ENCODE measurements at regions not wholly inside any gene's neighbourhood (a gene's known extent, or its start where the extent isn't known, plus 50 kb on each side); places are given as distances from the start of the nearest gene placed in this dataset.

DNA sequence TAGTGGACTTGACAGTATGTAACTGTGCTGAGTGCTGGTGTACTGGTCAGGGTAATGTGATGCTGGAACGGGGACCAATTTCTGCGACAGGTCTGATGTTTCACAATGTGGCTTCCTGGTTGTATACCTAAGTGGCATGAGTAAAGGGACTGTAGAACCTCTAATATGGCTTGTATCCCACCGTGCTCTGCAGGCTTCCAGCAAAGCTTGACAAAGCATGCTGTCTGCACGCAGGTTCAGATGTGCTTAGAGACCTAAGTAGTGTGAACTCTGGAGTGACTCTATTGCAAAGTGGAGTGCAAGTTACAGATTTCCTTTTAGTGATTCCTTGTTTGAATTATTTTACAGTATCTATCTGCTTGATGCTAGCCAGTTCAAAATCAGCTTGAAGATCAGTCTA is 415.8 kb upstream of the NOVA1 start:
- DNase-seq (ENCODE audit: low read depth) (no peak), FAIRE-seq (no peak)
- Histone ChIP-seq H3K4me3 (ENCODE audit: insufficient read depth, low read depth, low read length) (no peak overlapping the region), H3K27ac (ENCODE audit: low read depth, low read length) (no peak overlapping the region), H3K4me2 (ENCODE audit: low read length) (no peak overlapping the region), H3K9me3 (ENCODE audit: insufficient read depth, low read depth, low read length) (no peaks in the 10 kb centered on the region), H2AFZ (ENCODE audit: low read depth, low read length) (no peak overlapping the region), H3K36me3 (ENCODE audit: insufficient read depth, low read length) (no peaks in the 10 kb centered on the region), H3K9ac (ENCODE audit: low read length) (no peak overlapping the region), H4K20me1 (ENCODE audit: insufficient read depth, low read length) (no peaks in the 10 kb centered on the region), H3K79me2 (ENCODE audit: insufficient read depth, low read length) (no peaks in the 10 kb centered on the region), H3K4me1 (ENCODE audit: insufficient read depth, low read length) (no peaks in the 10 kb centered on the region), H3K27me3 (ENCODE audit: insufficient read depth, low read length) (no peaks in the 10 kb centered on the region)
- Mint-ChIP-seq H3K4me1 (ENCODE audit: low read depth, unreplicated experiment) (no peaks in the 10 kb centered on the region), H3K4me3 (ENCODE audit: unreplicated experiment) (no peak overlapping the region), H3K27ac (ENCODE audit: unreplicated experiment) (no peak overlapping the region), H3K36me3 (ENCODE audit: low read depth, unreplicated experiment) (no peaks in the 10 kb centered on the region), H3K27me3 (ENCODE audit: low read depth, unreplicated experiment) (no peaks in the 10 kb centered on the region), H3K9me3 (ENCODE audit: unreplicated experiment) (no peaks in the 10 kb centered on the region)
- TF ChIP-seq EZH2 (IDR thresholded peaks at IDR 0.05; ENCODE audit: insufficient read depth, low read length) = no peak
- TF ChIP-seq, protein P1, sequence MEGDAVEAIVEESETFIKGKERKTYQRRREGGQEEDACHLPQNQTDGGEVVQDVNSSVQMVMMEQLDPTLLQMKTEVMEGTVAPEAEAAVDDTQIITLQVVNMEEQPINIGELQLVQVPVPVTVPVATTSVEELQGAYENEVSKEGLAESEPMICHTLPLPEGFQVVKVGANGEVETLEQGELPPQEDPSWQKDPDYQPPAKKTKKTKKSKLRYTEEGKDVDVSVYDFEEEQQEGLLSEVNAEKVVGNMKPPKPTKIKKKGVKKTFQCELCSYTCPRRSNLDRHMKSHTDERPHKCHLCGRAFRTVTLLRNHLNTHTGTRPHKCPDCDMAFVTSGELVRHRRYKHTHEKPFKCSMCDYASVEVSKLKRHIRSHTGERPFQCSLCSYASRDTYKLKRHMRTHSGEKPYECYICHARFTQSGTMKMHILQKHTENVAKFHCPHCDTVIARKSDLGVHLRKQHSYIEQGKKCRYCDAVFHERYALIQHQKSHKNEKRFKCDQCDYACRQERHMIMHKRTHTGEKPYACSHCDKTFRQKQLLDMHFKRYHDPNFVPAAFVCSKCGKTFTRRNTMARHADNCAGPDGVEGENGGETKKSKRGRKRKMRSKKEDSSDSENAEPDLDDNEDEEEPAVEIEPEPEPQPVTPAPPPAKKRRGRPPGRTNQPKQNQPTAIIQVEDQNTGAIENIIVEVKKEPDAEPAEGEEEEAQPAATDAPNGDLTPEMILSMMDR (IDR thresholded peaks at IDR 0.05; ENCODE audit: insufficient read depth, low read depth, low read length) = no peak

DNA sequence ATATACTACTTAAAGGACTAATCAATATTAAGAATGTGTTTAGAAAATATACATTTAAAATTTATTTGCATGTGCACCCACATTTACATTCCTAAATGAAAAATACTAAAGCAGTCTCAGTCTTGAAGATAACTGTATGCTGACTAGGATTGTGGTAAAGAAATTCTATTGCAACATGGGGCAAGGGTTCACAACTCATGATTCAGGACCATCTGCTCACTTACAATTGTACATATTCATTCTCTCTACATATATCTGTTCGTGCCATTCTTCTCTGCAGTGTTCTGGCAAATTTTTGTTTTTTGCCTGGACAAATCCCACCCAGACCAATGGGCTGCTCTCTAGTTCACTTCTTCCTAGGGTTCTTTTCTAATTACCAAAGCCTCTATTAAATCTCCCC is 417.2 kb upstream of the NOVA1 start:
- Histone ChIP-seq H3K36me3 (ENCODE audit: insufficient read depth, low read length) (no peaks in the 10 kb centered on the region), H3K9me3 (ENCODE audit: insufficient read depth, low read depth, low read length) (no peaks in the 10 kb centered on the region), H3K9ac (ENCODE audit: low read length) (no peak overlapping the region), H3K4me2 (ENCODE audit: low read length) (no peak overlapping the region), H3K4me3 (ENCODE audit: insufficient read depth, low read depth, low read length) (no peak overlapping the region), H3K4me1 (ENCODE audit: insufficient read depth, low read length) (no peaks in the 10 kb centered on the region), H3K79me2 (ENCODE audit: insufficient read depth, low read length) (no peaks in the 10 kb centered on the region), H4K20me1 (ENCODE audit: insufficient read depth, low read length) (no peaks in the 10 kb centered on the region), H3K27ac (ENCODE audit: low read depth, low read length) (no peak overlapping the region), H3K27me3 (ENCODE audit: insufficient read depth, low read length) (no peaks in the 10 kb centered on the region), H2AFZ (ENCODE audit: low read depth, low read length) (no peak overlapping the region)
- H3K27ac Mint-ChIP-seq (ENCODE audit: unreplicated experiment) = no peak overlapping the region
- TF ChIP-seq, protein P1 (IDR thresholded peaks at IDR 0.05; ENCODE audit: insufficient read depth, low read depth, low read length) = no peak
- no peak for TF ChIP-seq EZH2 (IDR thresholded peaks at IDR 0.05; ENCODE audit: insufficient read depth, low read length)
- no peaks in the 10 kb centered on the region for H3K9me3 Mint-ChIP-seq (ENCODE audit: unreplicated experiment)
- no peak overlapping the region for H3K4me3 Mint-ChIP-seq (ENCODE audit: unreplicated experiment)
- FAIRE-seq = no peak
- no peak for DNase-seq (ENCODE audit: low read depth)
- H3K27me3 Mint-ChIP-seq (ENCODE audit: low read depth, unreplicated experiment) = no peaks in the 10 kb centered on the region
- no peaks in the 10 kb centered on the region for H3K36me3 Mint-ChIP-seq (ENCODE audit: low read depth, unreplicated experiment)
- no peaks in the 10 kb centered on the region for H3K4me1 Mint-ChIP-seq (ENCODE audit: low read depth, unreplicated experiment)

DNA sequence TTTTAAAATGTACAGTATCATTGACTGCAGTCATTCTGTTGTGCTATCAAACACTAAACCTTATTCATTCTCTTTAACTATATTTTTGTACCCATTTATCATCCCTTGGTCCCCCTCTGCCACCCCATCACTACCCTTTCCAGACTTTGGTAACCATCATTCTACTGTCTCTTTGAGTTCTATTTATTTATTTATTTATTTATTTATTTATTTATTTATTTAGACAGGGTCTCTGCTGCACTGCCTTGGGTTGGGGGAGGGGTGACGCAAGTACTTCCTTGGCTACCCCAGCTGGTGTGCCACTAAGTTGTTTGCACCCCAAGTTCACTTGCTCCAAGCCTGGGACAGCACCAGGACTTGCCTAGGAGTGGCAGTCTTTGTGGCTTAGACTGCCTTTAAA is 427.8 kb upstream of the NOVA1 start:
- H3K27ac ChIP-seq (ENCODE audit: low read depth, low read length) = no peak overlapping the region
- H3K4me2 ChIP-seq (ENCODE audit: low read length) = no peak overlapping the region
- no peak overlapping the region for H3K4me3 Mint-ChIP-seq (ENCODE audit: unreplicated experiment)
- H2AFZ ChIP-seq (ENCODE audit: low read depth, low read length) = no peak overlapping the region
- no peaks in the 10 kb centered on the region for H3K9me3 Mint-ChIP-seq (ENCODE audit: unreplicated experiment)
- TF ChIP-seq, protein P1 (IDR thresholded peaks at IDR 0.05; ENCODE audit: insufficient read depth, low read depth, low read length) = no peak
- TF ChIP-seq EZH2 (IDR thresholded peaks at IDR 0.05; ENCODE audit: insufficient read depth, low read length) = no peak
- no peaks in the 10 kb centered on the region for H3K36me3 ChIP-seq (ENCODE audit: insufficient read depth, low read length)
- H3K79me2 ChIP-seq (ENCODE audit: insufficient read depth, low read length) = no peaks in the 10 kb centered on the region
- H3K27me3 Mint-ChIP-seq (ENCODE audit: low read depth, unreplicated experiment) = no peaks in the 10 kb centered on the region
- FAIRE-seq (no peak), DNase-seq (ENCODE audit: low read depth) (no peak)
- no peaks in the 10 kb centered on the region for H3K27me3 ChIP-seq (ENCODE audit: insufficient read depth, low read length)
- H3K9me3 ChIP-seq (ENCODE audit: insufficient read depth, low read depth, low read length) = no peaks in the 10 kb centered on the region
- no peaks in the 10 kb centered on the region for H4K20me1 ChIP-seq (ENCODE audit: insufficient read depth, low read length)
- no peaks in the 10 kb centered on the region for H3K36me3 Mint-ChIP-seq (ENCODE audit: low read depth, unreplicated experiment)
- no peak overlapping the region for H3K4me3 ChIP-seq (ENCODE audit: insufficient read depth, low read depth, low read length)
- H3K4me1 ChIP-seq (ENCODE audit: insufficient read depth, low read length) = no peaks in the 10 kb centered on the region
- no peak overlapping the region for H3K27ac Mint-ChIP-seq (ENCODE audit: unreplicated experiment)
- H3K9ac ChIP-seq (ENCODE audit: low read length) = no peak overlapping the region
- H3K4me1 Mint-ChIP-seq (ENCODE audit: low read depth, unreplicated experiment) = peaks cover 4% of the 10 kb centered on the region
